Immature natural killer cell (primary cell): ENCODE measurements at regions not wholly inside any gene's neighbourhood (a gene's known extent, or its start where the extent isn't known, plus 50 kb on each side); places are given as distances from the start of the nearest gene placed in this dataset.
"Not testable (repeated sequence)": the region's sequence is repeated elsewhere in the genome, so short reads cannot be mapped to it uniquely, and the experiment has no call there.

ENCODE experiments used
- DNase-seq, 3 donors: peaks; one replicate each; pipeline ENCODE4 v3.0.0; 2022; ENCODE audit warnings: mixed read lengths in 1 of 3
- H3K27ac Mint-ChIP-seq, 6 donors: one replicate each; pipeline ENCODE4 v1.8.0; 2020; ENCODE audit warnings: mixed read lengths in 6 of 6, mild to moderate bottlenecking in 5 of 6, inconsistent platforms in 4 of 6, moderate library complexity in 3 of 6
- H3K27me3 Mint-ChIP-seq, 3 donors: one replicate each; pipeline ENCODE4 v1.8.0; 2020 to 2021; ENCODE audit warnings: low read depth in 3 of 3, mild to moderate bottlenecking in 3 of 3, mixed read lengths in 3 of 3, moderate library complexity in 3 of 3, inconsistent platforms in 1 of 3
- H3K36me3 Mint-ChIP-seq, 3 donors: one replicate each; pipeline ENCODE4 v1.8.0; 2020; ENCODE audit warnings: mixed read lengths in 3 of 3, inconsistent platforms in 2 of 3, mild to moderate bottlenecking in 2 of 3
- H3K4me1 Mint-ChIP-seq, 2 donors: one replicate each; pipeline ENCODE4 v1.8.0; 2020; ENCODE audit warnings: inconsistent platforms in 2 of 2, mild to moderate bottlenecking in 2 of 2, mixed read lengths in 2 of 2, moderate library complexity in 1 of 2
- H3K4me3 Mint-ChIP-seq, 5 donors: one replicate each; pipeline ENCODE4 v1.8.0; 2020; ENCODE audit warnings: mild to moderate bottlenecking in 5 of 5, mixed read lengths in 5 of 5, inconsistent platforms in 3 of 5, moderate library complexity in 3 of 5
- H3K9me3 Mint-ChIP-seq, 6 donors: one replicate each; pipeline ENCODE4 v1.8.0; 2020; ENCODE audit warnings: mild to moderate bottlenecking in 6 of 6, mixed read lengths in 6 of 6, inconsistent platforms in 4 of 6, moderate library complexity in 3 of 6

DNA sequence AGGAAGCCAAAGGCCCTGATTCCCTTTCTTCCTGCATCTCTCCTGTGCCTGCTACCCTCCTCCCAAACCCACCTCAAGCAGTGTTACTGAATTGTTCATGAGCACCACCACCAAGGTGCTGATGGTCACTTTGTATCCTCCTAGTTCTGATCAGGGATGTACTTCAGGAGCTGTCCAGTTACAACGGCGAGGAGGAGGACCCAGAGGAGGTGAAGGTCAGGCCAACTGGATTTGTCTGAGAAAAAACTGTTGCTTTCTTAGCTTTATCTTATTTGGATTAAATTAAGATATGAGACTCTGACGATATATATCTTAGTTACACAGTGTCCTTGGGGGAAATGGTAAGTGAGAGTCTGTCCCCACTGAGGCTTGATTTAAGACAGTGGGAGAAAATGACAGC lies 135.0 kb upstream of the THOC3 start:
- not testable (repeated sequence) for H3K9me3 Mint-ChIP-seq, H3K4me3 Mint-ChIP-seq, DNase-seq

DNA sequence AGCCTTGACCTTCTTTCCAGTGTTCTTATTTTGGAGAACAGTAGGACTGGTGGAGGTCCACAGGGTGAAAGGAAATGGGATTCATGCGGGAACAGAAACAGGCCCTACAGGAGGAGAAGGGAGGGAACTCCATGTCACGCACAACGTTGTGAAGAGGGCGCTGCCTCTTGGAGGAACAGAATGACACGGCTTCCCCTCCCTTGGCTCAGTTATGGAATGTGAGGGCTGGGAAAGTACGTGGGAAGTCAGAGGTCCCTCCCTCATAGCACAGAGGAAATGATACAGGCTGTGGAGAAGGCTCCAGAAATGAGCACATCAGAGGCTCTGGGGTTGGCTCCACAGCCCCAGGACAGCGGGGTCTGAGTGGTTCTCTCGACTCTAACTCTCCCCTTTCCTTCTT lies 125.3 kb upstream of the SIMC1 start:
- H3K4me1 Mint-ChIP-seq, H3K9me3 Mint-ChIP-seq, H3K36me3 Mint-ChIP-seq, H3K27me3 Mint-ChIP-seq, H3K27ac Mint-ChIP-seq, H3K4me3 Mint-ChIP-seq, DNase-seq: not testable (repeated sequence)

More for the DNA sequence above, 135.0 kb upstream of the THOC3 start:
- H3K27ac Mint-ChIP-seq, H3K4me1 Mint-ChIP-seq, H3K27me3 Mint-ChIP-seq, H3K36me3 Mint-ChIP-seq: not testable (repeated sequence)

DNA sequence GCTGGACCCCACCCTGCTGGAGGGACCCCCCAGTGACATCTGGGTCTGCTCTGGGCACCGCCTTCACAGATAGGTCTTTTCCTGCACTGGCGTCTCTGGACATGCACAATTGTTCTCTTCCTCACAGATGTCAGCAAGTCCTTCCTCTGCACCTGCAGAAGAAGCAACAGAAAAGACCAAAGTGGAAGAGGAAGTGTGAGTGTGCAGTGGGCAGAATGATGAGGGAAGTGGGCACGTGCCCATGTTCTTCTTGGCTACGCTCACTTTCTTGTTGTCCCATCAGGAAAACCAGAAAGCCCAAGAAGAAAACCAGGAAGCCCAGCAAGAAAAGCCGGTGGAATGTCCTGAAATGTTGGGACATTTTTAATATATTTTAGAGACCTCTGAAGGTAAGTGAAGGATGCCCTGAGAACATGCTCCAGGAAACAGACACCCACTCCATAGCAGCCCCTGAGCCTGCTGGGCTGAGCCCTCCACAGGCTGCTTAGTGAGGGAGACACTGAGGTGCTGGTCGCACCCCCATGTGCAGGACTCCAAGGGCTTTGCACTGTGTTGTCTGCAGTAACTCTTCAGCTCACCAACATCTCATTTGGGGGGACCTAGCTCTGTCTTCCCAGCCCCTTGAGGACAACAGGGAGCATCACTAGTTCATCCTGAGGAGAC lies 124.4 kb upstream of the SIMC1 start:
- not testable (repeated sequence) for DNase-seq, H3K9me3 Mint-ChIP-seq, H3K4me3 Mint-ChIP-seq, H3K27me3 Mint-ChIP-seq, H3K4me1 Mint-ChIP-seq, H3K36me3 Mint-ChIP-seq, H3K27ac Mint-ChIP-seq

DNA sequence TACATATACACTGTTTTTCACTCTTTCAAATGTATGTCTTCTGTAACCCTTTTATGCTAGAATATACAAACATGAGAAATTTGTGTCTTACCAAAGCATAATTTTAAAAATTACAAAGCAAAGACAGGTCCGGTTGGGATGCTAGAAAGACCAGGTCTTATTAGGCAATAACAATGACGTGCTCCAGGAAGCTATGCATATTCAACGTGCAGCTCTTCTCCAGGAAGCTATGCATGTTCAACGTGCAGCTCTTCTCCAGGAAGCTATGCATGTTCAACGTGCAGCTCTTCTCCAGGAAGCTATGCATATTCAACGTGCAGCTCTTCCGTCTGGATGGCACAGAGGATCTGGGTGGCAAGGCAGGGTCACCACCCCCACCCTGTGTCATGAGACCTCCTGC lies 123.4 kb upstream of the SIMC1 start:
- not testable (repeated sequence) for H3K4me3 Mint-ChIP-seq, H3K27ac Mint-ChIP-seq, H3K9me3 Mint-ChIP-seq, H3K27me3 Mint-ChIP-seq, H3K4me1 Mint-ChIP-seq, H3K36me3 Mint-ChIP-seq, DNase-seq

DNA sequence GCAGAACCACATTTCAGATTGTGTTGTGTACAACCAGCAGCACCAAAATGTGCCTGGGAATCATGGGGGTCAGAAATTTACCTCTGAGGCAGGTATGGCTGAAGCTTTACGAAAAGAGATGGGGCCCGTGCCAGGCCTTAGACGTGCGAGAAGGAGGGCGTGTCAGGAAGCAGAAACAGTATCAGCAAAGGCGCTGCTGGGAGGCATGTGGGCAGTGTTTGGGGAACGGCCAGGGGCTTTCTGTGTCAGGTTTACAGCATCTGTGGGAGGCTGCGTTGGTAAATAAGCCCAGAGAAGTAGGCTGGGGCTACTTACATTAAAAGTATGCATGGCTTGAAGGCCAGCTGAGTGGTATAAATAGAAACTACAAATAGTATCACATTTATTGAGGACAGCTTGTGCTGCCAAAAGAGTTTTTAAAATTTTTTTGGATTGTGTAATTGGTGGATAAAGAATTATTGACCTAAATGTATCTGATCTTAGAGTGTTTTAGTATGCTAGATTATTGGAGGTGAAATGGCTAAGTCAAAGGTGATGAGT lies 120.5 kb upstream of the SIMC1 start:
- H3K36me3 Mint-ChIP-seq, DNase-seq, H3K9me3 Mint-ChIP-seq, H3K27ac Mint-ChIP-seq, H3K4me1 Mint-ChIP-seq, H3K4me3 Mint-ChIP-seq, H3K27me3 Mint-ChIP-seq: not testable (repeated sequence)

DNA sequence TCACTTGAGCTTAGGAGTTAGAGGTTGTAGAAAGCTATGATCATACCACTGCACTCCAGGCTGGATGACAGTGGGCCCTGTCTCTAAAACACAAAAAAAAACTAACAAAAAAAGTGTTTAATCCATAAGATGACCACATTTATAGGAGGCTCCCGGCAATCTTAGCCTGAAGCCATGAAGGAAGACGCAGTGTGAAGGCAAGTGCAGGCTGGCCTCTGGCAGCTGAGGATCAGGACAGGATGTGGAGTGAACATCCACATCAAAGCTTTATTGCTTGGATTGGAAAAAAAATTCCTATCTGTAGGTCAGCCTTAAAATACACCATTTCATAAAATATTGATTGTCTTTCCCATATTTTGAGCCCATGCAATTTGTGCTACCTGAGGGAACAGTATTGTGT lies 115.9 kb upstream of the SIMC1 start:
- DNase-seq, H3K27me3 Mint-ChIP-seq, H3K9me3 Mint-ChIP-seq, H3K36me3 Mint-ChIP-seq, H3K4me3 Mint-ChIP-seq, H3K27ac Mint-ChIP-seq, H3K4me1 Mint-ChIP-seq: not testable (repeated sequence)

DNA sequence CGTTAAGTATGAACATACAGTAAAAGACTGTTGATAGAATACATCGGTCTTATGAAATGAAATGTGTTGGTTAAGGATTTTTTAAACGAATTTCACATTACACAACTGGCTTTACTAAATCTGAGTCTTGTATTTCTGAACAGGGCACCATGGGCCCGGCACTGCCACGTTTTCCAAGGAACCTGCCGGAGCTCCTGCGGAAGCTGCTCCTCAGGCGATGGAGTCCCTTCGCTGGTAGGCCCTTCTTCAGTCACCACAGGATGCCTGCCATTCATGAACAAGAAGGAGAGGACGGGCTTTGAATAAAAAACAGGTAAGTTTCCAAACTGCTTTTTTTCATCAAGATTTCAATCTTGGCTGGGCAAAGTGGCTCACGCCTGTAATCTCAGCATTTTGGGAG lies 114.1 kb upstream of the SIMC1 start:
- H3K4me1 Mint-ChIP-seq, H3K9me3 Mint-ChIP-seq, DNase-seq, H3K4me3 Mint-ChIP-seq, H3K27ac Mint-ChIP-seq, H3K27me3 Mint-ChIP-seq, H3K36me3 Mint-ChIP-seq: not testable (repeated sequence)

DNA sequence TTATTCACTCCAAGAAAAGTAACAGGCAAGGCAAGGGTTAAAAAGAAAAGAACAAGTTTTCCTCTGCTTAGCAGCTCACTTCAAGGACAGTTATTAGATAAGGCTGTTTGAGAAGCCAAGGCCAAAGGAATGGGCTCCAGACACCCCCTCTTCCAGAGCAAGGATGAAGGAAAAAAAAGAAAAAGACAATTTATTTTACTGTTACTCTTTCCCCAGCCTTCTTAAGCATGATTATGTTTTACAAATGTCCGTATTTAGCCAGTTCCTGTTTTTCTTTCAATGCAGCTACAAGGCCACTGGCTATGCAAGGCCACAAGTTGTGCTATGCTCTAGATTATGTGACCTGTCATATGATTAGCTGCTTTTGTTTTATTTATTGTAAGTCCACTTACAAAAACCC lies 106.5 kb upstream of the SIMC1 start:
- Mint-ChIP-seq H3K27me3 (peaks cover 5 to 12% (median 10%) of the 10 kb centered on the region in 3 donors), H3K9me3 (no peaks in the 10 kb centered on the region), H3K27ac (no peak overlapping the region), H3K4me1 (no peaks in the 10 kb centered on the region), H3K4me3 (no peak overlapping the region), H3K36me3 (no peaks in the 10 kb centered on the region)
- DNase-seq, result no peak

DNA sequence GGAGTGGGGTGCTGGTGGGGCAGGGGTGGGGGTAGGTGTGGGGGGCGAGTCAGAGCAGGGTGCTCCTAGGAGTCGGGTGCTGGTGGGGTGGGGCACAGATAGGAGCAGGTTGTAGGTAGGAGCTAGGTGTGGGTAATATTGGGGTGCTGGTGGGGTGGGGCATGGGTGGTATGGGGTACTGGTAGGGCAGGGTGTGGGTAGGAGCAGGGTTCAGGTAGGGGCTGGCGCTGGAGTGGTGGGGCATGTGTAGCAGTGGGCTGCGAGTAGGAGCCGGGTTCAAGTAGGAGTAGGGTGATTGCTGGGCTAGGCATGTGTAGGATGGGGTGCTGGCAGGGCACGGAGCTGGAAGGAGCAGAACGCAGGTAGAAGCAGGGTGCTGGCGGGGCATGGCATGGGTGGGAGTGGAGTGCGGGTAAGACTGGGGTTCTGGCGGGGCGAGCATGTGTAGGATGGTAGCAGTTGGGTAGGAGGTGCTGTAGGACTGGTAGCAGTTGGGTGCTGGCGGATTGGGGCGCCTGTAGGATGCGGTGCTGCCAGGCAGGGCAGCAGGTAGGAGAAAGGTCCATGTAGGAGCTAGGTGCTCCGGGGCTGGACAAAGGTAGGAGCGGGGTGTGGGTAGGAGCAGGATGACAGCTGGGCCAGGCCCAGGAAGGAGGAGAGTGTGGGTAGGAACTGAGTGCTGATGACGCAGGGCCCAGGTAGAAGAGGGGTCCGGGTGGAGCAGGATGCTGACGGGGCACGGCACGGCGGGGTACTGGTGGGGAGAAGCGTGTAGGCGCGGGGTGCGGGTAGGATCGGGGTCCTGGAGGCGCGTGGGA lies 105.5 kb upstream of the SIMC1 start:
- DNase-seq, result no peak
- H3K27me3 Mint-ChIP-seq, result peaks cover 5 to 12% (median 10%) of the 10 kb centered on the region in 3 donors
- no peaks in the 10 kb centered on the region for H3K9me3 Mint-ChIP-seq
- no peak overlapping the region for H3K4me3 Mint-ChIP-seq
- H3K27ac Mint-ChIP-seq, result peak overlapping the region in 1 of 6 donors; percentile 24
- no peaks in the 10 kb centered on the region for H3K36me3 Mint-ChIP-seq
- no peaks in the 10 kb centered on the region for H3K4me1 Mint-ChIP-seq

DNA sequence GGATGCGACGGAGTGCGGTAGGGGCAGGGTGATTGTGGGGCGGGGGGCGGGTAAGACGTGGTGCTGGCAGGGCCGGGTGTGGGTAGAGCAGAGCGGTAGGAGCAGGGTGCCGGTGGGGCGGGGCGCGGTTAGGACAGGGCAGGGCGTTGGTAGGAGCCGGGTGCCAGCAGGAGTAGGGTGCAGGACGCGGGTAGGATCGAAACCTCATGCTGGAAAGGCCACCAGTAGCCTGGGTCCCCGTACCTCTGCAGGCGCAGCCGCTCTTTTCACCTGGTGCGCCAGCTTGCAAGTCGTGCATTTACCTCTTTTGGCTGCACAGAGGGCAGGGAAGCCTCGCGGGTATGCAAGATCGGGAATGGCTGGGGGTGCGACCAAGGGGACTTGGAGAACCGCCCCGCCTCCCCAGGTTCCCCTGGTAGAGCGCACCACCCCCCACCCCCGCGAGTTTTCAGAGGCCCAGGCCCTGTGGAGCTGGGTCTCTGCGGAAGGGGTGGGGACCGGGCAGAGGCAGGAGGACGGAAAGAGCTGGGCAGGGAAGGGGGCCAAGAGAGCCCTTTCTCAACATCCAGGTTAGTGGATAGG lies 104.8 kb upstream of the SIMC1 start:
- no peak overlapping the region for H3K4me3 Mint-ChIP-seq
- H3K36me3 Mint-ChIP-seq, result no peaks in the 10 kb centered on the region
- no peaks in the 10 kb centered on the region for H3K4me1 Mint-ChIP-seq
- no peaks in the 10 kb centered on the region for H3K9me3 Mint-ChIP-seq
- DNase-seq, result no peak
- H3K27ac Mint-ChIP-seq, result no peak overlapping the region
- peaks cover 5 to 12% (median 11%) of the 10 kb centered on the region in 3 donors for H3K27me3 Mint-ChIP-seq

DNA sequence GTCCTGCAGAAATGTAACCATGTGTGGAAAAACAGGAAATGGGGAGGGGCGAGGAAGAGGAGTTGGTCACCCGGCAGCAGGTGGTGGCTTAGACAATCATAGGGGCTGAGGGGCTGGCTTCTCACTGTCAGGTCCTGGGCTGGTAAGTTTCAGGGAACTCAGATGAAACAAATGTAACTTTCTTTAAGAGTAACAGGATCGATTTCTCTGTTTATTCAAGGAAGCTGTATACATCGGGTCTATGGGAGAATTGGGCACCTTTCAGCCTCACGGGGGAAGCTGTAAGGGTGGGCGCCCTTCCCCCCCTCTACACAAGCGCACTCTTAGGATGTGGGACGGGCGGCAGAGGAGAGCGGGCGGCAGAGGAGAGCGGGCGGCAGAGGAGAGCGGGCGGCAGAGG lies 104.3 kb upstream of the SIMC1 start:
- Mint-ChIP-seq H3K4me1 (no peaks in the 10 kb centered on the region), H3K27me3 (peaks cover 5 to 12% (median 11%) of the 10 kb centered on the region in 3 donors), H3K36me3 (no peaks in the 10 kb centered on the region), H3K9me3 (no peaks in the 10 kb centered on the region), H3K4me3 (no peak overlapping the region), H3K27ac (no peak overlapping the region)
- no peak for DNase-seq

DNA sequence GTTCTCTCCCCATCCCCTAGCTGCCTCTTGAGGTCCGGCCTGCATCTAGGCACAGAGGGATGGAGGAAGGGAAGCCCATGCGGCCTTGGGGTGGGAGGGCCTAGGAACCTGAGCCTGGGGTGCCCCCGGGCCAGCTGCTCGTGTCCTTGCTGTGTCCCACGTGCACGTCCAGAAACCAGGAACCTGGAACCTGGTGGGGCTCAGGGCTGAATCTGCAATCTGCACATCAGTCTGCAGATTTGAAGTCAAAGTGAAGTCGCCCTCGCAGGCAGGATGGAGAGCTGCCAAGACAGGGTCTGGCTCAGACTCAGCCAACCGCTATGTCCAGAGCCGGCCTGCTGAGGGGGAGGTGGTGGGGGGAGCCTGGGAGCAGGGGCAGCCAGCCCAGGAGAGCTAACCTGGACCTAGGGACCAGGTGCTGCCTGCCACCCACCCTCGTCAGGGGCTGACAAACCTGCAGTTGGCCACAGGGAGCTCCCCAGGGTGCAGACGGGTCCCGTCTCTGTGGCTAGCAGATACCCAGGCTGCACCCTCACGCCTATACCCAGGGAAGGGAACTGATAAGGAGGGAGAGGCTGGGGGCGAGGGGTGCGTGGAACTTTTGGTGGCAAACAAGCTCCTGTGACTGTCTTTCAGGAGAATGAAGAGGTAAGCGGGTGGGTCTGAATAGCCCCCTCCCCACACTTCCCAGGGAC lies 103.5 kb upstream of the SIMC1 start:
- DNase-seq, result no peak
- Mint-ChIP-seq H3K4me3 (no peak overlapping the region), H3K27me3 (peaks cover 5 to 12% (median 9%) of the 10 kb centered on the region in 3 donors)

DNA sequence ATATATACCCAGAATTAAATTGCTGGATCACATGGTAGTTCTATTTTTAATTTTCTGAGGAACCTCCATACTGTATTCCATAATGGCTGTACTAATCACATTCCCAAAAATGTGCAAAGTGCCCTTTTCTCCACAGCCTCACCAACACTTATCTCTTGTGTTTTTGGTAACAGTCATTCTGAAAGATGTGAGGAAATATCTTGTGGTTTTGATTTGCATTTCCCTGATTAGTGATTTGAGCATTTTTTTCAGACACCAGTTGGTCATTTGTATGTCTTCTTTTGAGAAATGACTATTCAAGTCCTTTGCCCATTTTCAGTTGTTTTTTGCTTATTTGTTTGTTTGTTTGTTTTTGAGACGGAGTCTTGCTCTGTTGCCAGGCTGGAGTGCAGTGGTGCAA lies 98.1 kb upstream of the SIMC1 start:
- peaks cover 0 to 15% (median 2%) of the 10 kb centered on the region in 6 donors for H3K9me3 Mint-ChIP-seq
- H3K27me3 Mint-ChIP-seq, result peaks cover 4 to 18% (median 4%) of the 10 kb centered on the region in 3 donors
- DNase-seq, H3K36me3 Mint-ChIP-seq, H3K4me3 Mint-ChIP-seq, H3K4me1 Mint-ChIP-seq, H3K27ac Mint-ChIP-seq: not testable (repeated sequence)

More for the DNA sequence above, 103.5 kb upstream of the SIMC1 start:
- Mint-ChIP-seq H3K4me1 (no peaks in the 10 kb centered on the region), H3K9me3 (no peaks in the 10 kb centered on the region), H3K36me3 (no peaks in the 10 kb centered on the region), H3K27ac (no peak overlapping the region)

DNA sequence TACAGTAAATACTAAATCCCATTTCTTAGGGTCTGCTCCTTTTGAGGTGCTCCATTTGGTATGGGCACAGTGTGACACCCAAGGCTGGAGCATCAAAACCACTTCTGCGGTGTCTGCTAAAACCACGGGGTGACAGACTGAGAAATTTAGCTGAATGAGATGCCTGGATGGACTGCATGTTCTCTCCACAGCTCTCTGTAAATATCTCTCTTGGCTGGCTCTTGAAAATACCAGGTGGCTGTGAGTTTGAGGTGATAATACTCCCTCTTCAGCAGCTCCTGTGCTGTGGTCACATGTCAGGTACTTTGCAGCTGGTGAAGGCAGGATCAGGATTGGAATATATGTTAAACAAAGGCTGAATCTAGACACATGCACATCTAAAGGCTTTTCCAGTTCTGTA lies 93.7 kb upstream of the SIMC1 start:
- no peak overlapping the region for H3K27ac Mint-ChIP-seq
- DNase-seq, result no peak
- H3K4me1 Mint-ChIP-seq, result no peaks in the 10 kb centered on the region
- peaks cover 3 to 19% (median 4%) of the 10 kb centered on the region in 3 donors for H3K27me3 Mint-ChIP-seq
- H3K9me3 Mint-ChIP-seq, result peaks cover 0 to 15% (median 2%) of the 10 kb centered on the region in 6 donors
- H3K4me3 Mint-ChIP-seq, result no peak overlapping the region
- no peaks in the 10 kb centered on the region for H3K36me3 Mint-ChIP-seq
